HepG2 (cell line): ENCODE measurements at regions not wholly inside any gene's neighbourhood (a gene's known extent, or its start where the extent isn't known, plus 50 kb on each side); places are given as distances from the start of the nearest gene placed in this dataset.

ENCODE experiments used
- ATAC-seq: fragments of 200-7000 bp; cut with Tn5 transposase; 3 replicates; pipeline ENCODE4 v1.9.1; 2020; ENCODE audit warnings: mild to moderate bottlenecking, moderate library complexity
- BruUV-seq: library from RNA; stranded (reverse); fragments of 400-500 nt; replicated peaks from 2 replicates; lab custom pipeline; 2021; lab: Mats Ljungman, UMichigan
- CTCF ChIA-PET: fragments of 300-600 bp; formaldehyde crosslinking; extraction: SDS; loops from one replicate; lab custom pipeline; 2021; ENCODE audit warnings: low total read pairs, inconsistent platforms, low intra/inter-chr PET ratio; lab: Yijun Ruan, JAX
- POLR2A ChIA-PET: fragments of 350-600 bp; sonication (Branson Sonifier 250); formaldehyde crosslinking; loops from one replicate; lab custom pipeline; 2020; ENCODE audit warnings: antibody characterized with exemption, inconsistent platforms; lab: Yijun Ruan, JAX
- DNase-seq: peaks from one replicate; pipeline ENCODE4 v3.0.0-alpha.2; 2015; ENCODE audit warnings: low spot score
- FAIRE-seq: peaks from 3 replicates; lab custom pipeline; 2011; peaks lifted over from hg19 to GRCh38; lab: Jason Lieb, UNC
- H2AFZ ChIP-seq: one replicate; pipeline ENCODE4 v1.6.1; 2011; ENCODE audit warnings: low read length, inconsistent platforms
- H3K27ac ChIP-seq: fragments of 300-600 bp; 3 replicates; pipeline ENCODE4 v1.8.0; 2011; ENCODE audit warnings: mixed run types, mild to moderate bottlenecking, mixed read lengths, low read length, inconsistent platforms; ENCODE audit not compliant: insufficient read depth; ENCODE audit errors: extremely low read length
- H3K27me3 ChIP-seq, 2 experiments: fragments of 200-600 bp in 1 of 2; 2 replicates in 1 of 2; 3 replicates in 1 of 2; pipeline versions ENCODE4 v1.6.0 to v1.8.0; 2011; ENCODE audit warnings: low read length in 2 of 2, mild to moderate bottlenecking in 2 of 2, moderate library complexity in 2 of 2, inconsistent platforms in 1 of 2; ENCODE audit not compliant: insufficient read depth in 2 of 2, control insufficient read depth in 1 of 2
- H3K36me3 ChIP-seq, 2 experiments: fragments of 200-600 bp in 1 of 2; replicated peaks in 1 of 2; 2 replicates in 1 of 2; 3 replicates in 1 of 2; pipeline versions ENCODE4 v1.5.1 to v1.8.0; 2011; ENCODE audit warnings: low read length in 2 of 2, inconsistent platforms in 1 of 2; ENCODE audit not compliant: insufficient read depth in 2 of 2, control insufficient read depth in 1 of 2
- H3K4me1 ChIP-seq: 2 replicates; pipeline ENCODE4 v1.5.1; 2012; ENCODE audit warnings: low read length, inconsistent platforms; ENCODE audit not compliant: insufficient read depth
- H3K4me2 ChIP-seq: 2 replicates; pipeline ENCODE4 v1.6.0; 2011; ENCODE audit warnings: low read depth, low read length, inconsistent platforms
- H3K4me3 ChIP-seq, 3 experiments: fragments of 200-600 bp in 1 of 3; sonication (generic), shearing (Covaris generic) in 1 of 3; replicated peaks in 1 of 3; 2 replicates each; pipeline ENCODE4 v1.5.1; 2011 to 2016; ENCODE audit warnings: low read length in 3 of 3, inconsistent platforms in 2 of 3, low read depth in 2 of 3, mild to moderate bottlenecking in 2 of 3, control low read depth in 1 of 3, mixed read lengths in 1 of 3; ENCODE audit not compliant: insufficient read depth in 1 of 3
- H3K79me2 ChIP-seq: one replicate; pipeline ENCODE4 v1.6.1; 2011; ENCODE audit warnings: low read length, inconsistent platforms; ENCODE audit not compliant: insufficient read depth
- H3K9ac ChIP-seq: 2 replicates; pipeline ENCODE4 v1.6.0; 2011; ENCODE audit warnings: mild to moderate bottlenecking, low read depth, low read length, inconsistent platforms; ENCODE audit not compliant: insufficient read depth
- H3K9me3 ChIP-seq: 2 replicates; pipeline ENCODE4 v1.5.1; 2012; ENCODE audit warnings: mild to moderate bottlenecking, low read length
- H4K20me1 ChIP-seq: 2 replicates; pipeline ENCODE4 v1.6.0; 2011; ENCODE audit warnings: inconsistent platforms, mild to moderate bottlenecking, low read length, moderate library complexity; ENCODE audit not compliant: insufficient read depth
- FOSL1 ChIP-seq: sonication (generic); formaldehyde crosslinking; IDR thresholded peaks from 2 replicates; pipeline ENCODE4 v1.9.0; 2021; ENCODE audit warnings: missing genetic modification reagents, borderline replicate concordance
- FOXM1 ChIP-seq: sonication (generic); formaldehyde crosslinking; IDR thresholded peaks from 2 replicates; pipeline ENCODE4 v1.5.0; 2020; ENCODE audit warnings: missing genetic modification reagents
- HIVEP1 ChIP-seq: sonication (generic); formaldehyde crosslinking; IDR thresholded peaks from 2 replicates; pipeline ENCODE4 v1.4.0; 2020; ENCODE audit warnings: mild to moderate bottlenecking, missing genetic modification reagents
- IKZF4 ChIP-seq: sonication (generic); formaldehyde crosslinking; IDR thresholded peaks from 2 replicates; pipeline ENCODE4 v1.5.1; 2020; ENCODE audit warnings: borderline replicate concordance, mild to moderate bottlenecking, low read depth, missing genetic modification reagents; ENCODE audit errors: not compliant biosample characterization
- NONO ChIP-seq, 2 experiments: fragments of 450-650 bp in 1 of 2; sonication (generic) in 1 of 2; formaldehyde crosslinking in 1 of 2; IDR thresholded peaks in 1 of 2; conservative IDR thresholded peaks in 1 of 2; 2 replicates each; pipeline versions ENCODE4 v1.6.1 to v1.8.0; 2017 to 2022; ENCODE audit warnings: mild to moderate bottlenecking in 1 of 2, missing genetic modification reagents in 1 of 2, moderate library complexity in 1 of 2
- SRF ChIP-seq: IDR thresholded peaks from 2 replicates; pipeline ENCODE4 v1.6.1; 2011; ENCODE audit warnings: mild to moderate bottlenecking, low read depth, low read length, moderate library complexity
- ZNF619 ChIP-seq: sonication (generic); formaldehyde crosslinking; IDR thresholded peaks from 2 replicates; pipeline ENCODE4 v1.4.0; 2020; ENCODE audit warnings: mild to moderate bottlenecking, missing genetic modification reagents
- ZNF709 ChIP-seq: sonication (generic); formaldehyde crosslinking; IDR thresholded peaks from 2 replicates; pipeline ENCODE4 v1.5.0; 2020; ENCODE audit warnings: mild to moderate bottlenecking, missing genetic modification reagents
- WGBS: methylation state at CpG from one replicate; pipeline ENCODE4 v1.1.6; 2017; ENCODE audit warnings: low lambda C conversion rate; 5-methylcytosine and 5-hydroxymethylcytosine counted together
- in situ Hi-C: cut with HindIII; loops from 2 replicates; pipeline ENCODE4 v1.10.0; 2017; ENCODE audit warnings: low pct_unique_long_range_greater_than_20kb; ENCODE audit not compliant: extremely low pct_ligation_motif_present
- intact Hi-C: fragments of 100-400 bp; cut with micrococcal nuclease; formaldehyde crosslinking; loops from one replicate; pipeline ENCODE4 v1.10.0; 2022; ENCODE audit not compliant: unreplicated experiment
- TF ChIP-seq, protein P1 (sequence below): sonication (generic); formaldehyde crosslinking; IDR thresholded peaks from 2 replicates; pipeline ENCODE4 v1.5.1; 2020; ENCODE audit warnings: missing genetic modification reagents, mild to moderate bottlenecking, borderline replicate concordance

DNA sequence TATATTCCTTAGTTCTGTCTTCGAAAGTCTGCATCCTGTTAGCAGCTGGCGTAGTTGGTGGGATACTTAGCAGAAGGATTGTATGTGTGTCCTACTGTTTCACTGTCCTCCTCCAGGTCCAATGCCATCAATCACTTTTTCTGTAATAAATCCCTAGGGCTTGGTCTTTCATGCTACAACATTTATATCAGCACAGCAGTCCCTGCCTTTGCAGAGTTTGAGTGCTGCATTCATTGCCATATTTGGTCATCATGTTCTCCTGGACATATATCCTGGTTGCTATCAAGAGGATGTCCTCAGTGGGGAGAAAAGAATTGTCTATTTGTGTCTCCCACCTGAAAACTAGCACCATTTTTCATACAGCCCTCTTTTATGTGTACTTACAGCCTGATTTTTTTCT is 67.0 kb downstream of the OR5AK2 start:
- 49% methylated on average over 2 of the region's 2 CpGs for WGBS
- Histone ChIP-seq H3K36me3 (no peaks in the 10 kb centered on the region), H3K4me1 (no peaks in the 10 kb centered on the region), H3K27me3 (no peaks in the 10 kb centered on the region; a peak in 1 of 5 replicates), H3K9ac (no peak overlapping the region), H4K20me1 (no peaks in the 10 kb centered on the region), H3K9me3 (no peaks in the 10 kb centered on the region), H3K4me3 (no peak overlapping the region), H3K27ac (no peak overlapping the region), H3K4me2 (no peak overlapping the region), H3K79me2 (no peaks in the 10 kb centered on the region), H2AFZ (no peak overlapping the region)
- in situ Hi-C loops = no loop called here
- no TSS peak for BruUV-seq
- POLR2A ChIA-PET = no interaction called here
- TF ChIP-seq, protein P1, sequence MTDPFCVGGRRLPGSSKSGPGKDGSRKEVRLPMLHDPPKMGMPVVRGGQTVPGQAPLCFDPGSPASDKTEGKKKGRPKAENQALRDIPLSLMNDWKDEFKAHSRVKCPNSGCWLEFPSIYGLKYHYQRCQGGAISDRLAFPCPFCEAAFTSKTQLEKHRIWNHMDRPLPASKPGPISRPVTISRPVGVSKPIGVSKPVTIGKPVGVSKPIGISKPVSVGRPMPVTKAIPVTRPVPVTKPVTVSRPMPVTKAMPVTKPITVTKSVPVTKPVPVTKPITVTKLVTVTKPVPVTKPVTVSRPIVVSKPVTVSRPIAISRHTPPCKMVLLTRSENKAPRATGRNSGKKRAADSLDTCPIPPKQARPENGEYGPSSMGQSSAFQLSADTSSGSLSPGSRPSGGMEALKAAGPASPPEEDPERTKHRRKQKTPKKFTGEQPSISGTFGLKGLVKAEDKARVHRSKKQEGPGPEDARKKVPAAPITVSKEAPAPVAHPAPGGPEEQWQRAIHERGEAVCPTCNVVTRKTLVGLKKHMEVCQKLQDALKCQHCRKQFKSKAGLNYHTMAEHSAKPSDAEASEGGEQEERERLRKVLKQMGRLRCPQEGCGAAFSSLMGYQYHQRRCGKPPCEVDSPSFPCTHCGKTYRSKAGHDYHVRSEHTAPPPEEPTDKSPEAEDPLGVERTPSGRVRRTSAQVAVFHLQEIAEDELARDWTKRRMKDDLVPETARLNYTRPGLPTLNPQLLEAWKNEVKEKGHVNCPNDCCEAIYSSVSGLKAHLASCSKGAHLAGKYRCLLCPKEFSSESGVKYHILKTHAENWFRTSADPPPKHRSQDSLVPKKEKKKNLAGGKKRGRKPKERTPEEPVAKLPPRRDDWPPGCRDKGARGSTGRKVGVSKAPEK (CRISPR knock-in tag) = no peak
- TF ChIP-seq ZNF619 (CRISPR knock-in tag) = no peak
- peak; percentile 48; the same call in 1 of the 2 replicates for TF ChIP-seq SRF
- TF ChIP-seq HIVEP1 = no peak
- TF ChIP-seq FOXM1 (CRISPR knock-in tag) = no peak
- no peak for TF ChIP-seq ZNF709 (CRISPR knock-in tag)
- CTCF ChIA-PET = no interaction called here
- ATAC-seq (no peak), DNase-seq (no peak), FAIRE-seq (no peak)
- intact Hi-C loops = no loop called here

DNA sequence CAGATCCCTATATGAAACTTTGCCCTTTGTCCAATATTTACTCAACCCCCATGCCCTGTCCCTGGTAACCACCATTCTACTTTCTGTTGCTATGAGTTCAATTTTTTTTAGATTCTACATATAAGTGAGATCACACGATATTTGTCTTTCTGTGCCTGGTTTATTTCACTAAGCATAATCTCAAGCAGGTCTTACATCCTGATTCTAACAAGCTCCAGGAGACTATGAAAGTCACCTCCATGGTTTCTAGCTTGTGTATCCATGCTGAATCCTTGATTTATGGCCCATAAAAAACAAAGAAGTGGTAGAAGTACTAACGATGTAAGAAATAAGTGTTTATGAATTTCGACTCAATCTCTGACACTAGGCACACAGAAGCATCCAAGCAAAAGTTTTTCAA is 68.0 kb downstream of the OR5AK2 start:
- Histone ChIP-seq H4K20me1 (no peaks in the 10 kb centered on the region), H3K79me2 (no peaks in the 10 kb centered on the region), H3K4me1 (no peaks in the 10 kb centered on the region), H3K27me3 (no peaks in the 10 kb centered on the region; a peak in 1 of 5 replicates), H3K27ac (no peak overlapping the region), H3K9me3 (no peaks in the 10 kb centered on the region), H3K4me3 (no peak overlapping the region), H3K9ac (no peak overlapping the region), H3K4me2 (no peak overlapping the region), H2AFZ (no peak overlapping the region), H3K36me3 (no peaks in the 10 kb centered on the region)
- ChIA-PET CTCF (no interaction called here), POLR2A (no interaction called here)
- TF ChIP-seq IKZF4 (CRISPR knock-in tag) (no peak), FOSL1 (CRISPR knock-in tag) (no peak), NONO (IDR thresholded peaks at IDR 0.05) (no peak), NONO (CRISPR knock-in tag; conservative IDR thresholded peaks at IDR 0.05) (no peak)
- in situ Hi-C loops = no loop called here
- intact Hi-C loops = no loop called here
- 0% methylated on average over 3 of the region's 3 CpGs for WGBS
- BruUV-seq = no TSS peak
- ATAC-seq (no peak), DNase-seq (no peak), FAIRE-seq (no peak)
